ENCODE measurements at regions not wholly inside any gene's neighbourhood (a gene's known extent, or its start where the extent isn't known, plus 50 kb on each side); places are given as distances from the start of the nearest gene placed in this dataset.

DNA sequence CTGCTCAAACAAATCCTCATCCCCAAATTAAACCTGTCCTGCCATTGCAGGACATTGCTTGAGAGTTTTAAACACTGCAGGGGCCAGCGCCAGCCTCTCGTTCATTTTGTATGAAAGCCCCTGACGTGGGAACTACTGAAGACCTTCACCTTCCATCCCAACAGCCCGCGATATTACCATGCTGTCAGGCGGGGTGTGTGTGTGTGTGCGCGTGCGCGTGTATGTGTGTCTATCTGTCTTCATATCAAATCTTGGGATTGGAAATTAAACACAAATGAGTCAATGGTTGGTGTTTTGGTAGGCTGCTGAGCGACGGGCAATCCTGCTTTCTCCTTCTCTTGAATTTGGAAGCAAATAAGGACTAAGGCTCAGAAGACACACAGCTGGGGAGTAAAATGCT is 776.9 kb downstream of the TBC1D22A start:
- no peak overlapping the region for H3K4me3 ChIP-seq (ENCODE audit: insufficient read depth, low read depth, low read length)
- H3K4me2 ChIP-seq (ENCODE audit: low read depth, low read length) = no peak overlapping the region
- dilution Hi-C loops (cut with HindIII; ENCODE audit: low sequenced_read_pairs, unreplicated experiment) (no loop called here), intact Hi-C loops (cut with micrococcal nuclease) (no loop called here), in situ Hi-C loops (cut with MboI; ENCODE audit: low sequenced_read_pairs) (no loop called here)
- H2BK5ac ChIP-seq (ENCODE audit: low read depth, low read length, poor library complexity, severe bottlenecking) = no peak overlapping the region
- H3K18ac ChIP-seq (ENCODE audit: low read depth, low read length) = no peak overlapping the region
- WGBS, 2 experiments (ENCODE audit: extremely low coverage in 2 of 2, insufficient read length in 1 of 2) = no CpG with 5 or more reads among the region's 12 CpGs
- no peak overlapping the region for H3K23ac ChIP-seq (ENCODE audit: low read depth, low read length)
- no peaks in the 10 kb centered on the region for H3K79me1 ChIP-seq (ENCODE audit: low read depth in 1 of 2, low read length in 2 of 2)
- CTCF ChIA-PET = no interaction called here
- DNase-seq (no peak), ATAC-seq (ENCODE audit: low read depth) (no peak)
- peaks cover 34% of the 10 kb centered on the region for H3K9me3 ChIP-seq (ENCODE audit: control insufficient read depth, insufficient read depth, low read length)
- H4K5ac ChIP-seq (ENCODE audit: low read depth, low read length) = no peak overlapping the region
- no peak overlapping the region for H2AK9ac ChIP-seq (replicated peaks; ENCODE audit: low read depth, low read length, poor library complexity)
- no peak overlapping the region for H3K56ac ChIP-seq (ENCODE audit: extremely low read depth, insufficient read depth, low read length)
- H2AFZ ChIP-seq (replicated peaks; ENCODE audit: low read length, poor library complexity) = no peak overlapping the region
- no peak overlapping the region for H3K14ac ChIP-seq (replicated peaks; ENCODE audit: low read depth, low read length)
- no peaks in the 10 kb centered on the region for H3K4me1 ChIP-seq (ENCODE audit: control insufficient read depth, insufficient read depth, low read length)
- no peak overlapping the region for H2BK15ac ChIP-seq (ENCODE audit: low read depth, low read length)
- no peak overlapping the region for H3K4ac ChIP-seq (ENCODE audit: low read depth, low read length)
- no peak overlapping the region for H3K9ac ChIP-seq (ENCODE audit: low read depth, low read length)
- no peaks in the 10 kb centered on the region for H4K20me1 ChIP-seq (ENCODE audit: insufficient read depth, low read length)
- H2BK120ac ChIP-seq (ENCODE audit: low read depth, low read length) = no peak overlapping the region
- BruUV-seq (replicated peaks) = no TSS peak
- H2BK20ac ChIP-seq (ENCODE audit: low read depth, low read length) = no peak overlapping the region
- H3K27me3 ChIP-seq (ENCODE audit: control insufficient read depth, insufficient read depth, low read length) = no peaks in the 10 kb centered on the region
- no peak overlapping the region for H4K91ac ChIP-seq (ENCODE audit: insufficient read depth, low read depth, low read length)
- no peak overlapping the region for H3K27ac ChIP-seq (ENCODE audit: insufficient read depth, low read length)
- H2AK5ac ChIP-seq (ENCODE audit: low read depth, low read length) = no peak overlapping the region
- TF ChIP-seq, protein P1, sequence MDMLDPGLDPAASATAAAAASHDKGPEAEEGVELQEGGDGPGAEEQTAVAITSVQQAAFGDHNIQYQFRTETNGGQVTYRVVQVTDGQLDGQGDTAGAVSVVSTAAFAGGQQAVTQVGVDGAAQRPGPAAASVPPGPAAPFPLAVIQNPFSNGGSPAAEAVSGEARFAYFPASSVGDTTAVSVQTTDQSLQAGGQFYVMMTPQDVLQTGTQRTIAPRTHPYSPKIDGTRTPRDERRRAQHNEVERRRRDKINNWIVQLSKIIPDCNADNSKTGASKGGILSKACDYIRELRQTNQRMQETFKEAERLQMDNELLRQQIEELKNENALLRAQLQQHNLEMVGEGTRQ (IDR thresholded peaks at IDR 0.05; ENCODE audit: low read depth, low read length) = no peak
- TF ChIP-seq, protein P2, sequence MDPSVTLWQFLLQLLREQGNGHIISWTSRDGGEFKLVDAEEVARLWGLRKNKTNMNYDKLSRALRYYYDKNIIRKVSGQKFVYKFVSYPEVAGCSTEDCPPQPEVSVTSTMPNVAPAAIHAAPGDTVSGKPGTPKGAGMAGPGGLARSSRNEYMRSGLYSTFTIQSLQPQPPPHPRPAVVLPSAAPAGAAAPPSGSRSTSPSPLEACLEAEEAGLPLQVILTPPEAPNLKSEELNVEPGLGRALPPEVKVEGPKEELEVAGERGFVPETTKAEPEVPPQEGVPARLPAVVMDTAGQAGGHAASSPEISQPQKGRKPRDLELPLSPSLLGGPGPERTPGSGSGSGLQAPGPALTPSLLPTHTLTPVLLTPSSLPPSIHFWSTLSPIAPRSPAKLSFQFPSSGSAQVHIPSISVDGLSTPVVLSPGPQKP (IDR thresholded peaks at IDR 0.05; ENCODE audit: borderline replicate concordance, low read depth, low read length) = no peak
- TF ChIP-seq BHLHE40 (IDR thresholded peaks at IDR 0.05; ENCODE audit: low read depth, low read length) = no peak
- no peak for TF ChIP-seq MAZ (IDR thresholded peaks at IDR 0.05; ENCODE audit: borderline replicate concordance, low read depth, low read length)
- no peak for TF ChIP-seq CTCF (conservative IDR thresholded peaks at IDR 0.05; ENCODE audit: low read depth, low read length)
- no peak for TF ChIP-seq RCOR1 (IDR thresholded peaks at IDR 0.05; ENCODE audit: insufficient replicate concordance, low read length)
- TF ChIP-seq NFE2L2 (IDR thresholded peaks at IDR 0.05; ENCODE audit: low read depth, low read length) = no peak
- no peak for TF ChIP-seq FOS (IDR thresholded peaks at IDR 0.05; ENCODE audit: low read depth, low read length)
- no peak for TF ChIP-seq CHD1 (IDR thresholded peaks at IDR 0.05; ENCODE audit: low read depth, low read length)
- no peak for TF ChIP-seq RFX5 (IDR thresholded peaks at IDR 0.05; ENCODE audit: low read depth, low read length)
- no peak for TF ChIP-seq POLR2A (IDR thresholded peaks at IDR 0.05; ENCODE audit: low read depth, low read length)
- no peak for TF ChIP-seq CEBPB (IDR thresholded peaks at IDR 0.05; ENCODE audit: low read depth, low read length)
- no peak for TF ChIP-seq MAFK (IDR thresholded peaks at IDR 0.05; ENCODE audit: low read depth, low read length)
- no peak for TF ChIP-seq SMC3 (IDR thresholded peaks at IDR 0.05; ENCODE audit: low read depth, low read length)
- no peak for TF ChIP-seq MXI1 (IDR thresholded peaks at IDR 0.05; ENCODE audit: borderline replicate concordance, low read depth, low read length)
- H4K8ac ChIP-seq (ENCODE audit: low read depth in 2 of 2, low read length in 2 of 2) = no peak overlapping the region
- no peaks in the 10 kb centered on the region for H3K36me3 ChIP-seq (ENCODE audit: control insufficient read depth, insufficient read depth, low read length)
- no peaks in the 10 kb centered on the region for H3K9me1 ChIP-seq (ENCODE audit: insufficient read depth, low read length)
- POLR2A ChIA-PET (ENCODE audit: unreplicated experiment) = no interaction called here

Data from IMR-90 (cell line).